HG03571 (cell line): ENCODE measurements at regions not wholly inside any gene's neighbourhood (a gene's known extent, or its start where the extent isn't known, plus 50 kb on each side); places are given as distances from the start of the nearest gene placed in this dataset.
"Not testable (repeated sequence)": the region's sequence is repeated elsewhere in the genome, so short reads cannot be mapped to it uniquely, and the experiment has no call there.

ENCODE experiments used
- ATAC-seq: cut with Tn5 transposase; IDR thresholded peaks from one replicate; pipeline ENCODE4 v1.9.1; 2021; ENCODE audit not compliant: unreplicated experiment

DNA sequence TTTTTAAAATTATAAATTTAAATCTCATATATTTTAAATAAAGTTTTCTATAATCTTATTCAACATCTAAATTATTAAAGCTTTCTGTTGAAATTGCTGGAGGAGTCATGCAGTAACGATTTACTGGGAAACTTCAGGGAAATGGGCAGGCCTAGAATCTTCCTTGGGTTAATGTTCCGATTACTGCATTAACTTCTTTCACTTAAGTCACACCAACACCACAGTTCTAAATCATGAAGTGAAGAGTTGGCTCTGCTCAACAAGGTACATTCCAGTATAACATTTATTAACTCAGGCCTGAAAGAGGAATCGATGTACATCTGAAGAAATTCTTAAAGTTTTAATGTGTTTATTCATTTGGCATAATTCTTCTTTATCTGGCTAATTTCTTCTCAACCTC lies 244.3 kb downstream of the CCER1 start:
- no peak for ATAC-seq

DNA sequence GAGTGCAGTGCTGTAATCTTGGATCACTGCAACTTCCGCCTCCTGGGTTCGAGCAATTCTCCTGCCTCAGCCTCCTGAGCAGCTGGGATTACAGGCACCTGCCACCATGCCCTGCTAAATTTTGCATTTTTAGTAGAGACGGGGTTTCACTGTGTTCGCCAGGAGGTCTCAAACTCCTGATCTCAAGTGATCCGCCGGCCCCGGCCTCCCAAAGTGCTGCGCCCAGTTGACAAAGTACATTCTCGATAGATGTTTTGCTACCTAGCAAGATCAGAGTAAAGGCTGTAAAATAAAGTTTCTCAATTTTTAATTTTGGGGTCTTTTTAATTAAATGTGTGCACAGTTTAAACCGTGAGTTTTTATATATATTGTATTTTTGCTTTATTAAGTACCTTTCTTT lies 248.9 kb downstream of the CCER1 start:
- ATAC-seq, result no peak

DNA sequence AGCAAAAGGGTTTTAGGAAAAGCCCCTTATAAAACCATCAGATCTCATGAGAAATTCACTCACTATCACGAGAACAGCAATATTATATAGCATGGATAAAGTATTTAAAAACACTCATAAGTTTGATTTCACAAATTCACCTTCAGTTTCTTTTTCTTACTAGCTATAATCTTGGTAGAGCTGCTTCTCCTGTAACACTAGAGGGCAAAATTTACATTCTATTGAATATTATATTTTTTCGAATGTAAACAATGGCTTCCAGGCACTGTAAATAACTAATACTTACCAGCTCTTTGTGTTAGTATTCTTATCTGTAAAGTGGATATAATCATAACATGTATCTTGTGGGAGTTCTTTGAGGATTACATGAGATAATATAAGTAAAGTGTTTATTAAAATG lies 259.6 kb downstream of the CCER1 start:
- no peak for ATAC-seq

DNA sequence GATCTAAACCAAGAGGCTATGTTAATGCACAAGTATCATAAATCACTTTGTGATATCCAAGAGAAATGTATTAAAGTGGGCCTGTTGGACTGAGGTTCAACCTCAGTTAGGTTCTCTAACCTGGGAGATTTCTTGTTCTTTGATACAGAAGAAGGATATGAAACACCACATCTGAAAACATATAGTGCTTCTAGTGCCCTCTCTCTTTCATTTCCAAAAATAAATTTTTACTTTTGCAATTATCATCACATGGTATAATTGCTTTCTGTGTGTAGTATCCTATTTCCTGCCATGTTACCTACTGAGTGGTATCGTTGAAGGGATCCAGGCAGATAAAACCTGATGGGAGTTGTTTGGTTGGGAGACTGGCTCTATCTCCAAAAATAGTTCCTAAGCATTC lies 264.9 kb downstream of the CCER1 start:
- no peak for ATAC-seq

DNA sequence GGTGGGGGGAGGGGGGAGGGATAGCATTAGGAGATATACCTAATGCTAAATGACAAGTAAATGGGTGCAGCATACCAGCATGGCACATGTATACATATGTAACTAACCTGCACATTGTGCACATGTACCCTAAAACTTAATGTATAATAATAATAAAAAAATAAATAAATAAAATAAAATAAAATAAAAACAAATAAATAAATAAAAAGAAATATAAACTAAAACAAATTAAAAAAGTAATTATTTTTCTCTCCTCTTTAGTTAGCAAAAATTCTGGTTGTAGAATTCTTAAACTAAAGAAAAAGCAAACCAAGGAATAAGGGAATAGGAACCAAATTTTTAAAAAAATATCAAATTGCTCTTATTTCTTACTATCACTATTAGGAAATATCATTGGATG lies 267.3 kb downstream of the CCER1 start:
- not testable (repeated sequence) for ATAC-seq

DNA sequence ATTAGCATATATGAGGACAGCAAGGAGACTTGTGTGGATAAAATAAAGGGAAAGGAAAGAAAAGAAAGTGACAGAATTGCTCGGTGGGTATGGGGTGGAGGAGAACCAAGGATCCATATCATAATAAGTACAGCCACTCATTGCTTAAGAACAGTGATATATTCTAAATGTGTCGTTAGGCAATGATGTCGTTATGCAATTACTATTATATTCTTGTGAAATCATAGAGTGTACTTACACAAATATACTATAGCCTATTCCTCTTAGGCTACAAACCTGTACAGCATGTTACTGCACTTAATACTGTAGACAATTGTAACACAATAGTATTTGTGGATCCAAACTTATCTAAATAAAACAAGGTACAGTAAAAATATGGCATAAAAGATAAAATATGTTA lies 271.1 kb downstream of the CCER1 start:
- ATAC-seq, result no peak

DNA sequence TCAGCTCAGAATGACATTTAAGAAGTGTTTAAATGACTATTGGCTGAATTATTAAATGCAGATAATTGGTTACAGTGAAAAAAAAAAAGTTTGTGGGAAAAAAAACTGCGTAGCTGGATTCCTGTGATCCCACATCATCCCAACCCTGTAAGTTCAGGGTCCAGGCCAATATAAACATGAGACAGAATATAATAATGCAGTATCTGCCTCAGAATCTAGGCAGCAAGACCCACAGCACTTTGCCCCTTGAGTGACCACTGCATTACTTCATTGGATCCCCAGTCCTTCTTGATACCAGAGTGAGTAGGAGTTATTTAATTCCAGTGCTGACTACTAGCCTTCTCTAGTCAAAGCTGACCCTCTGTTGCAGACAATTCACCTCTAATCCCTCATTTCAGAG lies 272.6 kb downstream of the CCER1 start:
- ATAC-seq, result no peak

DNA sequence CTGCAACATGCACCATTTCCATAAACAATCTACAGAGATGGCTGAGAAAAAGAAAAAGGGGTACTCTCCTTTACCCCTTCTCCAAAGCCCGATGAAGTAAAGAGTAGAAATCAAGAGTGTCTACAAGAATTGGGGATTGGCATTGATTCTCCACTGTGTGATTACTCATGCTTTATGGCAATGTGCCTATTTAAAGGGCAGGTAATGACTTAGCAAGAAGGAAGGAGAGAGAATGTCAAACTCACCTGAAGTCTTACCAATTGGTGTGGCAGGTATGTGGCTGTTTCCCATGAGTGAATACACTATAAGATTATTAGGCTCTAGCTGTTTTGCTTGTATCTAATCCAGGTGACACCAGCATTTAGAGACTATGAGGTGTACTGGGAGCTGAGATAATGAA lies 275.3 kb downstream of the CCER1 start:
- no peak for ATAC-seq

DNA sequence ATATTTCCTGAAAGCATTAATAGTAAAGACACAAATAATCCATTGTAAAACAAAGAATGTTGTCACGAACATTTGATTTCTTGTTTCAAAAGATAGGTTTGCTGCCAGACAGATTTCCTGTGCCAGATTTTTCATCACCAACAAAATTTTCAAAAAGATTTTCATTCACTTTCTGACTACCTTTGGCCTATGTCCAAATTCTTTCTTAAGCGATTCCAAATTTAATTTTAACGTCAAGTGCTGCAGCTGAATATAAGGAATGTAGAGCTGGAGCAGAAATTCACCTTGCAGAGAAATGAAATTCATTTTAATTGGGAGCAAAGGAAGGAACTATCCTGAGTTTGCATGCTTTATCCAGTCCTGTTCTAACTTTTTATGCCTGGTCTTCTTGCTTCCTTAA lies 277.4 kb downstream of the CCER1 start:
- no peak for ATAC-seq

DNA sequence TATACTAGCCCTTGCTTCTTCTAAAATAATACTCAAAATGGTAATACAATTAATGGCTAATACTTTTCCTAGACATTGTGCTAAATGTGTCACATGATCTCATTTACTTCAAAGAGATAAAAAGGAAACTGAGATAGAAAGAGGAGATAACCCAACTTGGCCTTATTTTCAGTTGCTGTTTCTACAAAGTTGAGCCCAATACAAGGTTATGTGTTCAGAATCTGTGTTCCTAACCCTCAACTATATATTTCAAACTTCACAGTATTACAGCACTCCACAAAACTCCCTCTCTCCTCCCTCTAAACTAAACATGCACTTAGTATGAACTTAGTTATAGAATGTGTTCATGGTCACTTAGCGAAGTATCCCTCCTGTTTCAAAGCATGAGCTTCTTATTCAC lies 277.9 kb downstream of the CCER1 start:
- no peak for ATAC-seq

DNA sequence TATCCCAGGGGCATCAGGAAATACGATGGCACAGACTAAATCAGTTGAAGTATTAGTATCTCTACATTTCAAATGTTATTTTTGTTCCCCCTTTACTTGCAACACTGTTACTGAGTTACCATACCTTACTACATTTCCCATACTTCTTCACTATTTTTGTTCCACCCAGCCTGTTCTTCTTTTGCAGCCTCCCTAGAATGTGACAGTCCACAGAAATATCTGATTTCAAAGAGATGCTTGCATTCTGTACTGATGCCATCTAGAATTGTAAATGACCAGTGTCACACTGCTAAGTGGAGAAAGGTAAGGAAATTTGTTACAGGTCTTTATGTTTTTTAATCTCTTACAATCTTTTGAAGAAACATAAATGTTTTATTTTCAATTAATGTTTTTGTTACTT lies 279.9 kb downstream of the CCER1 start:
- ATAC-seq, result no peak

DNA sequence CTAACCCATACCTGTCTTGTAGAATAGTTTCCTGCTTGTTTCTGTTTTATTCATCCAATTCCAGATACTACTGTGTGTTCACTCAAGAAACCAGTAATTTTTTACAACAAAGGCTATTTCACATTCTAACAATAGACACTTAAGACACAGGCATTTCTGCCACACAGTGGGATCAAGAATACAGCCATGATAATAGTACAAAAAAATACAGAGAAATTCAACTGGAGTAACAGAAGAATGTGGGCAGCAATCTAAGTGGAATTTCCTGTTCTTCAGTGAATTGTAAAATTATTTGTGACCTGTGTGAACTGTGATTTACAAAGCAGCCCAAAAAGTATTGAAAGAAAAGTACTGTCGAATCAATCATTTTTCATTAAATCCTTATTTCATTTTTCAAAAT lies 282.9 kb downstream of the CCER1 start:
- no peak for ATAC-seq

DNA sequence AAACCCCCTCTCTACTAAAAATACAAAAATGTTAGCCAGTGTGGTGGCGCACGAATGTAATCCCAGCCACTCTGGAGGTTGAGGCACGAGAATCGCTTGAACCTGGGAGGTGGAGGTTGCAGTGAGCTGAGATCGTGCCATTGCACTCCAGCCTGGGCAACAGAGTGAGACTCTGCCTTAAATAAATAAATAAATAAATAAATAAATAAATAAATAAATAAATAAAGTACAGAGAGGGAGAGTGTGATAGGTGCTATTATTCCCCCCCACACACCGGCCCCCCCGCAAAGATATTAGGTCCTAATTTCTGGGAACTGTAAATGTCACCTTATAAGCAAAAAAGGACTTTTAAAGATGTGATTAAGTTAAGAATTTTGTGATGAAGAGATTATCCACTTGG lies 291.0 kb downstream of the CCER1 start:
- not testable (repeated sequence) for ATAC-seq

DNA sequence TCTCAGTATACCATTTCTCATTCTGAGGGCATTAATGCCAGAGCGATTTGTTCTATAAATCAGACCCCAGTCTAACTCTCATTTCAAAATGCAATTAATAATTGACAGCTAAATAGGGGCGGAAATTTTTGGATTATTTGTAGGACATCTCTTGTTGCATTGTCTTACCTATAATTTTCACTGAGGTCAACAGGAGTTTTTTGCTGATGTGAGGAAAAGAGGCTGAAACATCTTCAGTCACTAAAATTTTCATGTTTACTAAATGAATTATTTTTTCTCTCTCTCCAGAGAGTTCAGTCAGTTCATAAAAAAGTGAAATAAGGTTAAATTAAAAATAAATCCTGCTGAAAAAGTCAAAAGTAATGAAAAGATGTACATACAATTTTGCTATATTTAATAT lies 295.9 kb downstream of the CCER1 start:
- no peak for ATAC-seq

DNA sequence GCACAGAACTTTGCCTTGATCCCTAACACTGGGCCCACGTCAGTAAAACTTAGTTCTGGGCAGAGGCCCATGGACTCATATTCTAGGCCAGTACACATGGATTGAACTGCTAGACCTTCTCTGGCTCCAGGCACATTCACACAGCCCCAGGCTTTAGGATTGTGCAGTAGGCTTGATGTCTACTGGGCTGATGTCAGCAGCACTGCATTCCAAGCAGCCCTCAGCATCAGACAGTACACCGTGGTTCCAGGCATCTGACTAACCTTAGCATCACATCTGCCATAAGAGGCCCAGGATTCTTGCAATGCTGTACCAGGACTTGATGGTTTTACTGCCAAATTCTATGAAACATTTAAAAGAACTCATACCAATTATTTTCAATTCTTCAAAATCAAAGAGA lies 301.9 kb downstream of the CCER1 start:
- ATAC-seq, result no peak

DNA sequence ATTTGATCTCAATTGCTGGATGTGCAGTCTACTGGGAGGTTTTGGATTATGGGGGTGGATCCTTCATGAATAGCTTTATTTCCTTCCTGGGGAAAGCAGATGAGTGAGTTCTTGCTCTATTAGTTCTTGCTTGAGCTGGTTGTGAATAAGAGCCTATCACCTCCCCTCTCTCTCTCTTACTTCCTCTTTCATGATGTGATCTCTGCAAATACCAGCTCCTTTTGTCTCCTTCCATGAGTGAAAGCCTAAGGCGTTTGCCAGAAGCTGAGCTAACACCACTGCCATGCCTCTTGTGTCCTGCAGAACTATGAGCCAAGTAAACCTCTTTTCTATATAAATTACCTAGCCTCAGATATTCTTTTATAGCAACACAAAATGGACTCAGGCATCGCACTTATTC lies 302.7 kb downstream of the CCER1 start:
- ATAC-seq, result no peak

DNA sequence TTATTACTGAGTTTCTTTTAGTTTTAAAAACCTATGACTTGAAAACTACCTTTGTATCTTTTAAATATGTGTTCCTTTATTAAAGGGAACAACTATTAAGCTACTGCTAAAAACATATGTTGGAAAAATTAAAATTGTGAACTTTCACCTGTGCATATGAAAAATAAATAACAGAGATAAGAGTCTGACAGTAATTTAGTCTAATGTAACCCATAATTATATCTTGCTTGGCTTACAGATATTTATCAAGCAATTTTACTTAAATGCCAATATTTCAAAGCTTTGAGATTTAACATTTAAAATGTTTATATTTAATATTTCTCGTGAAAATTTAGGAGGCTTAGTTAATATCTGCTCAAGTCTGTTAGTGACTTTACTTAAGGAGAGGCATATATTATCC lies 309.8 kb downstream of the CCER1 start:
- no peak for ATAC-seq

DNA sequence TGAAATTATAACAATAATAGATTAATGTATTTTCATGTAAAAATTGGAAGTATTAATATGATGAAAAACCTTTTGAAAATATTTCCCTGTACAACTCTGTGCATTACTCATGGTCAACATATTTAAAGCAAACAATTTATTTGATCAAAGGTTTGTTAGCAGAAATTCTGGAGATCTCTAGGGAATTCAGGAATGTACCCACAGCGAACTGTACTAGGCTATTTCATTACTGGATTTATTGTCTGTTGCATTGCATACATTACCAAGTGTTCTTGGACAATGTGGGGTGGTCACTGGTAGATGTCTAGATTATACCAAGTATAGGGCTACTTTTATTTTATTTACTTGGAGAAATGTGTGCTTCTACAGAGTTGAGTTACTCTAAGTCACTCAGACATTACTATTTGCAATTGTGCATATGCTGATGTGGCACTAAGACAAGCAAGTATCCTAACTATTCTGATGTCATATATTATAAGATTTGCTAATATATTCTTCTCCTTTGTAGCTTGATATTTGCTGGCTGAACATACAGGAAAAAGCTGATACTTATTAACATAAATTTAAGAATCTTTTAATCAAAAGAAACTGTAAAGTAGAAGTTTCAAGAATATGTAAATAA lies 323.3 kb downstream of the CCER1 start:
- ATAC-seq, result no peak

DNA sequence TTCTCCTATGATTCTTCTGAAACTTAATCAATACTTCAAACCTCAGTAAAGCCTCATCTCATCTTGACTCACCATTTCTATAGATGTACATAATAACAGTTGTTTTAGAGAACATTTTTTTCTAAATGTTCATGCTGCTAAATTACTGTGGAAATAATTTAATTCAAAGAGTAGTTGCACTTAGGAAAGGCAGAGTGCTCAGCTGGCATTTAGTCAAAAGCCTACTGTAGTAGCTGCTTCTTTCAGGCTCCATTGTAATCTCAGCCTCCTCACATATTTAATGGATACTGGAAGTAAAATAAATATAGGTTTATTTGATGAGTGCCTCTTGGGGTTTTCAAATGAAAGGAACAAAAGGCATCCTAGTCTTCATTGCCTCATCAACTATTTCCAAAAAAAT lies 325.0 kb downstream of the CCER1 start:
- ATAC-seq, result no peak

DNA sequence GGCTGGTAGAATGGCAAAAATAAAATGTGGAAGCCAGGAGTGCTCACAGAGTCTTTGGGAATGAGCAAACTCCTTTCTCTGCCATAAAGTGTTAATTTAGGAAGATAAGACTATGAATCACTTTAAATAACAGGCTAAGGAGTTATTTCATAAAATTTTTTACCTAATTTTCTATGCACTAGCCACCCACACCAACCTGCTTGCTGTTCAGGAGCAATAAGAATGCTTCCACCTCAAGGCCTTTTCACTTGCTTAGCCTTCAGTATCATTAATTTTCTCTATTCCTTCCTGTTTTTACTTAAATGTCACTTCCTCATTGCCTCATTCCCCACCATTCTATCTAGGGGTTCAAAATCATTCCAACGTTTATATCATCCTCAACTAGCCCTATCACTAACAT lies 326.8 kb downstream of the CCER1 start:
- ATAC-seq, result no peak

DNA sequence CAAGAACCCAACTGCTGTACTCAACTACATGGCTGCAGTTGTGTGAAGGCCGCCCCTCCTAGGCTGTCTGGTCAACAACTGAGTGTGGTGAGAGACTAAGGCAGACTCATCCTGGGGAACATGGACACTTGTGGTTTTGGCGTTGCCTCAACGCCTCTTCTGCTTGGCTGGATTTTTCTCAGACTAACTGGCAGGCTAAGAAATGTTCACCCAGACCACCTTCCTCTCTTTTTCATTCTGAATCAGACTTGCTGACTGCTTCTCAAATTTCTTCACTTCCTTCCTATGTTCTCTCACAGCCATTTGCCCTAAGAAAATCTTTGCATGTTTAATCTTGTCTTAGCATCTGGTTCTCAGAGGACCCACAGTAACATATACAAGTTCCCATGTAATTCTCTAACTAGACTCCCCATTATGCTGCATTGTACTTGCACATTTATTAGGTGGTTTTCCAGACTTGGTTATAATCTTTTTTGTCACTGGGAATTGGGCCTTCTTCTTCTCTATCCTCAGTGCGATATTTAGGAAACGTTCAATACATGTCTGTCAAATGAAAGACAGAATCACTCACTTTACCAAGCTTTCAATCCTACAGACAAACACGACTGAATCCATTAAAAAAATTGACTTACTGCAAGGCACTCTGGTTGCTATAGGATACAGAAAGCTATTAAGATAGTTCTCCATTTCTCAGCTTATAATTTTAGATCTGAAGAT lies 327.6 kb downstream of the CCER1 start:
- ATAC-seq, result no peak

DNA sequence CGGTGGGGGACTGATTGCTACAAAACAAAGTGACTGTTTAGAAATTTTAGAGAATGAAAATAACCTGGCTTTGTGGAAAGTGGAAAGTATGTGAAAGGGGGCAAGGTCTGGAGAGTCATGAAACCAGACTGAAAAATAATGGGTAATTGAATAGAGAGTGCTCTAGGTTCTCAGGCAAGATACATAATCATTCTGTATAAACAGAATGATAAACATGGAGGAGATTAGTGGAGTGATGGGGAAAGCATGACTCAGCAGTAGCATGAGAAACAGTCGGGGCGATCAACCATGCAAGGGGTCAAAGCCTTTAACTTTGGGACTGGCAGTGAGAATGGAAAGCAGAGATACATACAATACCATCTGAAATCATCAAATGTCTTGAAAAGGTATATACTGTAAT lies 332.5 kb downstream of the CCER1 start:
- no peak for ATAC-seq

DNA sequence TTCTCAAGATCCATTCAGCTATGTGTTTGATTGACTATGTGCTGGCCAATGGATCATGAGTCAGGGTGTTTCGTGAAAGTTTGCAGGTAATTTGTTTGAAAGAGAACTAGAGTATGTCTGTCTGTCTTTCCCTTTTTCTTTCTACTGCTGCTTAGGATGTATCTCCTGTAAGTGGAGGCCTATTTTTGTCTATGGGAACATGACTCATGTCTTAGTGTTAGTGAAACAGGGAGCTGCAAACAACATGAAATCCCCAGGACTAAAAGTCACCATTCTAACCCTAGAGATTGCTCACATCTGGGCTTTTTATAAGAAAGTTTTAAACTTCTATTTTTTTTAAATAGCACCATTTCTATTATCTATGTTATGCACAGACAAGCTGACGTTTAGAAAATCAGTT lies 333.0 kb downstream of the CCER1 start:
- ATAC-seq, result no peak
